ENCODE measurements at regions not wholly inside any gene's neighbourhood (a gene's known extent, or its start where the extent isn't known, plus 50 kb on each side); places are given as distances from the start of the nearest gene placed in this dataset.

GRCh38 chr4:134780244-134780643, 578.7 kb upstream of the PABPC4L start:
- CTCF ChIA-PET: no interaction called here
- TF ChIP-seq LEF1 (IDR thresholded peaks at IDR 0.05; ENCODE audit: borderline replicate concordance) (no peak), SUZ12 (IDR thresholded peaks at IDR 0.05) (no peak), SP1 (IDR thresholded peaks at IDR 0.05) (no peak), FOXM1 (IDR thresholded peaks at IDR 0.05; ENCODE audit: borderline replicate concordance) (no peak), HDGF (IDR thresholded peaks at IDR 0.05; ENCODE audit: borderline replicate concordance) (no peak), NFRKB (IDR thresholded peaks at IDR 0.05) (no peak), BHLHE40 (IDR thresholded peaks at IDR 0.05; ENCODE audit: borderline replicate concordance) (no peak), FOXA1 (IDR thresholded peaks at IDR 0.05) (no peak)
- no peak for DNase-seq (ENCODE audit: extremely low spot score)
- POLR2A ChIA-PET: no interaction called here

DNA sequence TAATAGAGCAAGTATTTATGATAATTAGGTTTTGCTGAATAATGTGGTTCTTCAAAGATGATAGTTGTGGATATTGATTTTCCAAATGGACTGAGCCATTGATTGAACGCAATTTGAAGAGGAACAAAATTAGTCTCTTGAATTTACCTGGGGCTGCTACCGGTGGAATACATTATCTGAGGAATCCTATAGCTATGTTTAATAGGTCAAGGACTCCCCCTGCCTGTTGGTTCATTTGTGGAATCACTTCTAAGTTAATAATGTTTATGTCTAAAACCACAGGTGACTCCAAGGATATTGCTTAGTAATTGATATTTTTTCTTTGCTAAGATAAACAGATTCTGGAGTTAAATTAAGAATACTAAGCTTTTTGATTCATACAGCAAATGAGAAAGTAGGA, 576.0 kb upstream of the PABPC4L start:
- ChIA-PET POLR2A (no interaction called here), CTCF (interaction anchor here (0.6 to 1.2 kb wide), 4 partner anchors 72 to 1631 kb away, joined by 3 to 6 read pairs (median 4); no protein-coding TSS in a partner anchor)
- no peak for DNase-seq (ENCODE audit: extremely low spot score)
- TF ChIP-seq ARNT (IDR thresholded peaks at IDR 0.05) (no peak), BHLHE40 (IDR thresholded peaks at IDR 0.05; ENCODE audit: borderline replicate concordance) (no peak), FOXM1 (IDR thresholded peaks at IDR 0.05; ENCODE audit: borderline replicate concordance) (no peak), TARDBP (IDR thresholded peaks at IDR 0.05) (no peak), SP1 (IDR thresholded peaks at IDR 0.05) (no peak), L3MBTL2 (conservative IDR thresholded peaks at IDR 0.05) (no peak), ZNF384 (IDR thresholded peaks at IDR 0.05) (no peak), HDGF (IDR thresholded peaks at IDR 0.05; ENCODE audit: borderline replicate concordance) (no peak), ELF4 (IDR thresholded peaks at IDR 0.05) (no peak), PKNOX1 (IDR thresholded peaks at IDR 0.05) (no peak), SUZ12 (IDR thresholded peaks at IDR 0.05) (no peak), FOXA1 (IDR thresholded peaks at IDR 0.05) (no peak), CTBP1 (IDR thresholded peaks at IDR 0.05; ENCODE audit: borderline replicate concordance) (no peak), FOXK2 (IDR thresholded peaks at IDR 0.05) (no peak), LEF1 (IDR thresholded peaks at IDR 0.05; ENCODE audit: borderline replicate concordance) (no peak), NFRKB (IDR thresholded peaks at IDR 0.05) (no peak)

DNA sequence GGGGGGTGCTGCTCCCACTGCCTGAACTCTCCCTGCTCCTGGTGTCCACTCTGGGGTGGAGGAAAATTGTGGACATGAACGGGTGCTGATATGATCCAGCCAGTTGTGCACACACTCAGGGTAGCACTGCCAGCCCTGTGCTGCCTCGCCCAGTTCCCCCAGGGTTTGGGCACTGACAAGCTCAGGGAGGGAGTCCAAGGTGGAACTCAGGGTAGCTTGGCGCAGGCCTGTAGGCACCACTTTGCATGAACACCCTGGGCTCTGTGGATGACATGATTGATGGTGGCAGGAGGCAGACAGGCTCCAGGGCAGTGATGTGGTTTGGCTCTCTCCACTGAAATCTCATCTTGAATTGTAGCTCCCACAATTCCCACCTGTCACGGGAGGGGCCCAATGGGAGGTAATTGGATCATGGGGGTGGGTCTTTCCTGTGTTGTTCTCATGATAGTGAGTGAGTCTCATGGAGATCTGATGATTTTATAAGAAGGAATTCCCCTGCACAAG, 572.0 kb upstream of the PABPC4L start:
- TF ChIP-seq BHLHE40 (IDR thresholded peaks at IDR 0.05; ENCODE audit: borderline replicate concordance): no peak
- no peak for TF ChIP-seq LEF1 (IDR thresholded peaks at IDR 0.05; ENCODE audit: borderline replicate concordance)
- TF ChIP-seq FOXA1 (IDR thresholded peaks at IDR 0.05): no peak
- TF ChIP-seq ELF4 (IDR thresholded peaks at IDR 0.05): no peak
- TF ChIP-seq ARNT (IDR thresholded peaks at IDR 0.05): no peak
- no peak for TF ChIP-seq SUZ12 (IDR thresholded peaks at IDR 0.05)
- no peak for TF ChIP-seq ZNF384 (IDR thresholded peaks at IDR 0.05)
- TF ChIP-seq TARDBP (IDR thresholded peaks at IDR 0.05): no peak
- no peak for TF ChIP-seq SP1 (IDR thresholded peaks at IDR 0.05)
- no peak for TF ChIP-seq HDGF (IDR thresholded peaks at IDR 0.05; ENCODE audit: borderline replicate concordance)
- TF ChIP-seq L3MBTL2 (conservative IDR thresholded peaks at IDR 0.05): no peak
- no peak for TF ChIP-seq FOXM1 (IDR thresholded peaks at IDR 0.05; ENCODE audit: borderline replicate concordance)
- TF ChIP-seq FOXK2 (IDR thresholded peaks at IDR 0.05): no peak
- TF ChIP-seq PKNOX1 (IDR thresholded peaks at IDR 0.05): no peak
- no peak for TF ChIP-seq CTBP1 (IDR thresholded peaks at IDR 0.05; ENCODE audit: borderline replicate concordance)
- CTCF ChIA-PET: no interaction called here
- no peak for DNase-seq (ENCODE audit: extremely low spot score)
- POLR2A ChIA-PET: no interaction called here

DNA sequence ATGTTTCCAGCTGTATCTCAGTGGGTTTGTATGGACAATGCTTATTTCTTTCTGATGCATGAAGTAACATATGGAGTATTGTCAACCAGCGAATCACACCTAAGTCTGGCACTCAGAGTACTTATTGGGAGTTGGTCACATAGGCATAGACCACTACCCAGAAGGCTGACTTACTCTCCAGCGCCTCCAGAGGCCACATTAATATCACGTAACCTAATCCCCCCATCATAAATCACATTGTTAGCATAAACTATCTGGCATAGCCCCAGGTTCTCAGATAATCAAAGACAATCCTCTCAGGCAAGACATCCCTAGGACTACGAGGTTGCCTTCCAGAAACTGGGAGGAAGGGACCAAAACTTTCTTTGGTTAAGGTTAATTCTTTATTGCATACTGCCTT, 560.5 kb upstream of the PABPC4L start:
- no peak for TF ChIP-seq FOXA1 (IDR thresholded peaks at IDR 0.05)
- peak; percentile 86 for TF ChIP-seq PKNOX1 (IDR thresholded peaks at IDR 0.05)
- peak; percentile 32 for DNase-seq (ENCODE audit: extremely low spot score)
- CTCF ChIA-PET: interaction anchor here (0.8 kb wide), 1 partner anchor 22 kb away, joined by 3 read pairs; no protein-coding TSS in a partner anchor
- POLR2A ChIA-PET: no interaction called here

DNA sequence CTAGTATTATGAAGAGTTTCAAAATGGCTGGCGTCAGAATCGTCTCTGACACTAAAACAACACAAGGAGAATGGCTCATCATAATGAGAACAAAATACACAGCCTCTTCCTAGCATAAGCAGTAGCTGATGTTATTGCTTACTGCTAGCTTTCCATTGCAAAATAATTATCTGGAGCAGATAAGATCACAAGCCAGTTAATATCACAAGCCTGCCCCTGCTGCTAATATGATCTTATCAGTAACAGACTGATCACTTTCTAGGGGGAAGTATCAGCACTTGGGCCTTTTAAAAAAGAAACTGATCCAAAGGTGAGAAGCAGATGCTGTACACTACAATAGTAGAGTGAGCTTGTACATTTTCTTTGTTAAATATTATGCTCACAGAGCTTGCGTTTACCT, 554.8 kb upstream of the PABPC4L start:
- POLR2A ChIA-PET: no interaction called here
- no peak for TF ChIP-seq FOXA1 (IDR thresholded peaks at IDR 0.05)
- TF ChIP-seq ELF4 (IDR thresholded peaks at IDR 0.05): no peak
- TF ChIP-seq TARDBP (IDR thresholded peaks at IDR 0.05): no peak
- no peak for TF ChIP-seq LEF1 (IDR thresholded peaks at IDR 0.05; ENCODE audit: borderline replicate concordance)
- TF ChIP-seq SUZ12 (IDR thresholded peaks at IDR 0.05): no peak
- no peak for TF ChIP-seq FOXK2 (IDR thresholded peaks at IDR 0.05)
- no peak for TF ChIP-seq HDGF (IDR thresholded peaks at IDR 0.05; ENCODE audit: borderline replicate concordance)
- TF ChIP-seq L3MBTL2 (conservative IDR thresholded peaks at IDR 0.05): no peak
- no peak for TF ChIP-seq SP1 (IDR thresholded peaks at IDR 0.05)
- TF ChIP-seq CTBP1 (IDR thresholded peaks at IDR 0.05; ENCODE audit: borderline replicate concordance): no peak
- no peak for TF ChIP-seq FOXM1 (IDR thresholded peaks at IDR 0.05; ENCODE audit: borderline replicate concordance)
- no peak for TF ChIP-seq BHLHE40 (IDR thresholded peaks at IDR 0.05; ENCODE audit: borderline replicate concordance)
- TF ChIP-seq ARNT (IDR thresholded peaks at IDR 0.05): no peak
- TF ChIP-seq NFRKB (IDR thresholded peaks at IDR 0.05): no peak
- no peak for TF ChIP-seq ZNF384 (IDR thresholded peaks at IDR 0.05)
- CTCF ChIA-PET: interaction anchor here (0.5 kb wide), 1 partner anchor 117 kb away, joined by 3 read pairs; no protein-coding TSS in a partner anchor
- DNase-seq (ENCODE audit: extremely low spot score): no peak

DNA sequence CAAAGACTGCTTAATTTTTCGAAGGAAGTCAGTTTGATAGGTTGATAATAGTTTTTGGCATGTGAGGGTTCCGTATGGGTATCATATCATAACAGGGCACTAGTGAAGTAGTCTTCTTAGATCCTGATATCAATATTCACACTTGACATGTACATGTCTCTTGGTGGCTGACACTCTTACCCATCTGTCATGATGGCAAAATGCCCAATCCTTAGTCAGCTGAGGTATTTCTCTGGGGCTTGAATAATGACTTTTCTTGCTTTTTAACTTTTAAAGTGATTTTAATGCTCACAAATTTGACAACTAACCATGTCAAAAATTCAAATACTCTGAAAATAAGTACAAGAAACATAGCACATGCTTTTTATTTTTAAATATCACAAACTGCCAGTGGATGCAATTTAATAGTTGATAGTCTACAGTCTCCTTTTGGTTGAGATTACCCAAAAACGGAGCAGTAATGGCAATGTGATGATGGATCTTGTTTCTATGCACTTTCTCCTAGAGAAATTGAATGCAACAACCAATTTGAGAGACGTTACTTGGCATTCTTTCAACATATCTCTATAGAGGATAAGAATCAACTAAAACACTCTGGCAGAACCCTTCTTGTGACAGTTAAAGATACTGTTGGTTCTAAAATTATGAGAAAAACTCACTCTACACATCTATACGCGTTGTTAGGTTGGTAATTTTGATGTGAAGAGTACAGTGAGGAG, 552.9 kb upstream of the PABPC4L start:
- TF ChIP-seq HDGF (IDR thresholded peaks at IDR 0.05; ENCODE audit: borderline replicate concordance) (no peak), NFRKB (IDR thresholded peaks at IDR 0.05) (no peak), ELF4 (IDR thresholded peaks at IDR 0.05) (no peak), TARDBP (IDR thresholded peaks at IDR 0.05) (no peak), L3MBTL2 (conservative IDR thresholded peaks at IDR 0.05) (no peak), SP1 (IDR thresholded peaks at IDR 0.05) (no peak)
- no peak for DNase-seq (ENCODE audit: extremely low spot score)

More for the DNA sequence above, 552.9 kb upstream of the PABPC4L start:
- ChIA-PET CTCF (no interaction called here), POLR2A (no interaction called here)
